Gastrocnemius medialis (tissue), 4 donors: ENCODE measurements at regions not wholly inside any gene's neighbourhood (a gene's known extent, or its start where the extent isn't known, plus 50 kb on each side); places are given as distances from the start of the nearest gene placed in this dataset.

Experiments
- POLR2A ChIP-seq, 2 donors: fragments of 450-650 bp; IDR thresholded peaks; one replicate each; pipeline ENCODE4 v1.6.1; 2017; ENCODE audit warnings: antibody characterized with exemption in 2 of 2, mild to moderate bottlenecking in 2 of 2, moderate library complexity in 2 of 2
- TF ChIP-seq, protein P1 (sequence below), 5 experiments: fragments of 450-650 bp in 3 of 5; fragments of 200-600 bp in 2 of 5; sonication (generic) in 2 of 5; IDR thresholded peaks in 4 of 5; conservative IDR thresholded peaks in 1 of 5; 1 replicate in 4 of 5; 2 replicates in 1 of 5; pipeline ENCODE4 v1.5.1; 2016 to 2019; ENCODE audit warnings: antibody characterized with exemption in 5 of 5, mild to moderate bottlenecking in 3 of 5, moderate library complexity in 3 of 5

- TF ChIP-seq, protein P1, sequence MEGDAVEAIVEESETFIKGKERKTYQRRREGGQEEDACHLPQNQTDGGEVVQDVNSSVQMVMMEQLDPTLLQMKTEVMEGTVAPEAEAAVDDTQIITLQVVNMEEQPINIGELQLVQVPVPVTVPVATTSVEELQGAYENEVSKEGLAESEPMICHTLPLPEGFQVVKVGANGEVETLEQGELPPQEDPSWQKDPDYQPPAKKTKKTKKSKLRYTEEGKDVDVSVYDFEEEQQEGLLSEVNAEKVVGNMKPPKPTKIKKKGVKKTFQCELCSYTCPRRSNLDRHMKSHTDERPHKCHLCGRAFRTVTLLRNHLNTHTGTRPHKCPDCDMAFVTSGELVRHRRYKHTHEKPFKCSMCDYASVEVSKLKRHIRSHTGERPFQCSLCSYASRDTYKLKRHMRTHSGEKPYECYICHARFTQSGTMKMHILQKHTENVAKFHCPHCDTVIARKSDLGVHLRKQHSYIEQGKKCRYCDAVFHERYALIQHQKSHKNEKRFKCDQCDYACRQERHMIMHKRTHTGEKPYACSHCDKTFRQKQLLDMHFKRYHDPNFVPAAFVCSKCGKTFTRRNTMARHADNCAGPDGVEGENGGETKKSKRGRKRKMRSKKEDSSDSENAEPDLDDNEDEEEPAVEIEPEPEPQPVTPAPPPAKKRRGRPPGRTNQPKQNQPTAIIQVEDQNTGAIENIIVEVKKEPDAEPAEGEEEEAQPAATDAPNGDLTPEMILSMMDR (IDR thresholded peaks at IDR 0.05 in 4 of 5, conservative IDR thresholded peaks at IDR 0.05 in 1 of 5) = no peak
- TF ChIP-seq POLR2A (IDR thresholded peaks at IDR 0.05) = no peak
Observed at GRCh38 chr3:23036728-23037127, 166.4 kb upstream of the UBE2E2 start.
